CD4-positive, alpha-beta T cell treated with Interleukin-1 beta for 1 hour (primary cell): ENCODE measurements at regions not wholly inside any gene's neighbourhood (a gene's known extent, or its start where the extent isn't known, plus 50 kb on each side); places are given as distances from the start of the nearest gene placed in this dataset.
"Not testable (repeated sequence)": the region's sequence is repeated elsewhere in the genome, so short reads cannot be mapped to it uniquely, and the experiment has no call there.

Experiments used
- DNase-seq, 2 donors: peaks; one replicate each; pipeline ENCODE4 v3.0.0-alpha.2; 2020 to 2022

DNA sequence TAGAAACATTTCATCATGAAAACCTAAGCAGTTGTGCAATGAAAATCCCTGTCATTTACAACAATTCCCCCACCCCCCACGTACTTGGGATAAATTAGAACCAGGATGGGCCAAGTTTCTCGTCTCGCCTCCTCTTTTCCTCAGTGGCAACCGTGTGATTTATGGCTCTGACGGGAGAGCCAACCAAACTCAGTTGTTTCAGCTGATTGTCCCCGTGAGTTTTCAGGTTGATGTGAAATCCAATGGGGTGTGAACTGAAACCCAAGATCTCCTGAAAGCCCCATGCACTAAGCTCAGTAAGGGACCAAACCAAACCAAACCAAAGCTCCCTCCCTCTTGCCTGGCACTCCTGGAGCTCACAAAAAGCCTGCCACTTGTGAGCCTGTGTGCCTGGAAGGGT is 138.7 kb upstream of the SLC24A2 start:
- no peak for DNase-seq

DNA sequence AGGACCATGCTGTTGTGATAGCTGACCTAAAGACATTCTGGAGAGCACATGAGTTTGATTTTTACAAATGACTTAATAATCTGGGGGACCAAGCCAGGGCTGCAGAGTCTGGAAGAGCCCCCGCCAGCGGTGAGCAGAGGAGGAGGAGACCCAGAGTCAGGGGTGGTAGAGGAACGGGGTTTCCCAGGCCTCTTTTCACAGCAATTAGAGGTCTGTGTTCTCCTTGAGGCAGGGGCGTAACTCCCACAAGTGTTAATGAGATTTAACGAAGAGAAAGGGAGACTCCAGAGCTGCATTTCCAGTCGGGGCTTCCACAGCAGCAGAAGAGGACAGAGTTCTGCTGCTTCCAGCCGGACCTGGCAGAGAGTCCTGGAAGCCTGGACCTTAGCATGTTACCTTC is 137.9 kb upstream of the SLC24A2 start:
- no peak for DNase-seq

DNA sequence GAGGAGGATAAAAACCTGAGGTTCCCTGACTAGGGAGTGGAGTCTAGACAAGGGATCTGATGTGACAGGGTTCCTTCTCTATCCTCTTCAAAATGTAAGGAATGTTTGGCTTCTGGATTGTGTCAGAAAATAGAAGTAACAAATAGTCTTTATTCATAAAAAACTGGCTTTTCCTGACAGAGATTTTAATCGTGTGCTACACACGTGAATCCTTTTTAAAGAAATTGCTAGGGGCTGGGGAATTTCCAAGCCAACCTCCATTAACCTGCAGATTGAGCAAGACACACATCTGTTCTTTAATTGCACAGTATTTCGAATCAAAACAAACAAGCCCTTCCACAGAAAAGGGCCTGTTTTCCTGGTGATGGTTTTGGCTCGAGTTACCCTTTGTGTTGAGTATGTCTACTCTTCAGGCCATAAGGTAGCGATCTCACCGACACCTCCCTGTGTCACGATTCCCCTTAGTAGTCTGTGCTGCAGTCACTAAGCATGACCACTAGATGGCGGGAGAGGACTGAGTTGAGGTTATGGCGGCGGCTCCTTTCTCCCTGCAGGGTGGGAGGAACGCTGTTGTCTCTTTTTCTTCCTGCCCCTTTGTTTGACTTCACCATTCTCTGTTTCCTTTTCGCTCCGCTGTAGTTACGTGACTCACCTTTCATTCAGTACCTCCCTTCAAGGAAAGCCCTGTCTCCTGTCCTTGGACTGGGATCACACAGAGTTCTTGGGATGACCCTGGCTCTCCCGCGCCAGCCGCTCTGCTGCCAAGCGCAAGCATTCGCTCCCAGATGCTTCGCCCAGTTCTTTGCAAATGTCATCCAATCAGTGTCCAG is 137.1 kb upstream of the SLC24A2 start:
- DNase-seq: peak; percentile 77 to 83

DNA sequence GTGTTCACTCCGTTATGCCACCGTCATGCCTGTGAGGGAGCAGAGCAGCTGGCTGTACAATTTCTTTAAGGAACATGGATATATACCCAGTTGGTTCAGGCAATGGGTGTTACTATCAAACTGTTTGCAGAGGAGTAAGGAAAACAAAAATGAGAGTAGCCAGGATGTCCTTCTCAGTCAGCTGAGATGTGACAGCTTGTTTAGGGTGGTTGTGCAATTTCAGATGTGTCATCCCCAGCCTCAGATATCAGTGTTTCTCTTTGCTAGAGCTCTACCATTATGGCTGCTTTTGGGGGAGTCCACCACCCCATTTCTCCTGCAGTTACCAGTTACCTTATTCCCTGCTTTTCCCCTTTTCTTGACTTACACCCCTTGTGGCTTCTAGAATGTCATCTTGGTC is 135.2 kb upstream of the SLC24A2 start:
- no peak for DNase-seq

DNA sequence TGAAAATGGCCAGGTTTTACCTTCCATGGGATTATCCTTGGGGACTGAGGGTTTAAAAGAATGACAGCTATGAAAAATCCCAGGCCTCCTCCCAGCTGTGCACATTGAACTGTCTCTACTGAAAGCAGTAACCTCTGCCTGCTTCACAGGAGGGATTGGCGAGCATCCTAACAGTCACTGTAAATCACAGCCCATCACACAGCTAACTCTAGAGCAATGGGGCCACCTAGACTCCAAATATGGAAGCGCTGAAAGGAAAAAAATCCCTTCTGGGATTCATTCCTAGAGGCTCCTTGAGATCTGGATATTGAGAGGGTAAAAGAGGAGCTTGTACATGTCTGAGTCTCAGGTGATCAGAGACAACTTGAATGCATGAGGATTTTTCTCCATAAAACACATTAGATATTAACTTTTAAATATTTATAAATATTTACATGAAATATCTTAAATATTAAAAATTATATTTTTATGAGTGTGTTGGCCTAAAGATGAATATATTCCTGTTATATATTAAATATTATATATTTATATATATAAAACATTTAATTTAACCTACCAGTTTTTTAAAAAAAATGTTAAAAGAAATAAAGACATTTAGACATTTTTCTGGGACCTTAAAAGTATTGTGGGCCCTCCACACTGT is 133.8 kb upstream of the SLC24A2 start:
- no peak for DNase-seq

DNA sequence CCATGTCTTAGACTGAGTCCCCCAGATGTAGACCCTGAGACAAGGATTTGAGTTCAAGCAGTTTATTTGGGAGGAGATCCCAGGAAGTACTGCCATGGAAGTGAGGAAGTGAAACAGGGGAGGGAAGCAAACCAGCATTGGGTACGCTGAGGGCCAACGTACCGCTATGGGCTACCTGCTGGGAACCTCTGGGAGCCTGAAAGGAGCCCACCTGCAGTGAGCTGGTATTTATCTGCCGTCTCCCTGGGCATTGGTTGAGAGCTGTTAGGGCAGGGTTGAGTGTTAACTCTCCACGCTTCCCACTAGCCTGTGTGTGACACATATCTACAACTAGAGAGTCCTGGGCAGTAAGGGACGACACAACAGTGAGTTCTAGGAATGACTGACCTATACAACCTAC is 131.6 kb upstream of the SLC24A2 start:
- no peak for DNase-seq

DNA sequence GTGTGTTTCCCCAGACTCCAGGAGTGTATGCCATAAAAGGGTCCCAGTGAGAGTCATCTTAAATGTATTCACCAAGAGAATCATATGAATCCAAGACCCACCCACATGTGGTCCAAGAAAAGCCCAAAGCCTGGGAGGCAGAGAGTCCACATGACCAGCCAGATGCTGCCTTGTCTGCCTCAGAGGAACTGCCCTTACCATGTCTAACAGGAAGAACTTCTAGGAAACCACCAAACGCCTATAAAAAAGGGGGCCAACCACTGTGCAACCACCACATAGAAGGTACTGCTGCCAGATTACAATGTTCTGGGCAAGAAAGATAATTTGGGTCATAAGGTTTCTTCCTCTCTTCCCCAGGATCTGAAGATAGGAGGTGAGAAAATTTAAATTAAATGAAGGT is 129.8 kb upstream of the SLC24A2 start:
- DNase-seq: no peak

DNA sequence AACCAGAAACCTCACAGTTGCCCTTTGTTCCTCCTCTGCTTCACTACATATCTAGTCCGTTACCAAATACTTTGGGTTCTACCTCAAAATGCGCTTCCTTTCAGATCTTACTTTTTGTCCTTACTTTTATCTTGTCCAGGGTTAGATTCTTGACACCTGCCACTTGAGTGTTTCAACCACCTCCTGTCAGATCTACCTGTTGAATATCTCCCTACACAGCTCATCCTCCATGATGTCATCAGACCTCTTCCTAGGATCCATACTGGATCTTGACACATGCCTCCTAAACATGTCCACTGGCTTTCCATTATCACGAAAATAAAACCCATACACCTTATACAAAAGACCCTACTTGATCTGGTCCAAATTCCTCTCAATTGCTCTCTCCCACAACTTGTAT is 125.2 kb upstream of the SLC24A2 start:
- DNase-seq: no peak

DNA sequence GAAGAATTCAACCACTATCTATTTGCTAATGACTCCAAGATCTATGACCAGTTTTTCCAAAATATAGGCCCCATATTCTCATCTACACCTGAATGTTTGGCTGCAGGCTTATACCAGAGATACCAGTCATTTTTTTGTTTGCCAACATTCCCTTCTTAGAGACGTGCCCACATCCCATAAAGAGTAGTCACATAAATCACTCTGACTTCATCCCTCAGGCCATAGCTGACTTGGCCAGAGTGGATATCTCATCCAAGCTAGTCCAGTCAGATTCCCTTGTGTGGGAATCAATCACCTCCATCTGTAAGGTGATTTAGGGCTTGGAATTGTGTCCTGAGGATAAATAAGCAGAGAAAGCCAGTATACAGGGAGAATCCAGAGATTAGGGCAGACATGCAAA is 124.3 kb upstream of the SLC24A2 start:
- no peak for DNase-seq

DNA sequence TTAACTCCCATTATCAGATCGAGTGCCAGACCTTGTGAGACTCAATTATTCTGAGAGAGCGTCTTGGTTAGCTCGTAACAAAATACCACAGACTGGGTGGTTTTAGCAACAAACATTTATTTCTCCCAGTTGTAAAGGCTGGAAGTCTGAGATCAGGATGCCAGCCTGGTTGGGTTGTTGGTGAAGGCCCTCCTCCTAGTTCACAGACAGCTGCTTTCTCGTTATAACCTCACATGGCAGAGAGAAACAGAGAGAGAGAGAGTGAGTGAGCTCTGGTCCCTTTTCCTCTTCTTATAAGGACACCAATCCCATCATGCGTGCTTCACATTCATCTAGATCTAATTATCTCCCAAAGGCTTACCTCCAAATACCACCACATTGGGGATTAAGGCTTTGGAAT is 114.2 kb upstream of the SLC24A2 start:
- no peak for DNase-seq

DNA sequence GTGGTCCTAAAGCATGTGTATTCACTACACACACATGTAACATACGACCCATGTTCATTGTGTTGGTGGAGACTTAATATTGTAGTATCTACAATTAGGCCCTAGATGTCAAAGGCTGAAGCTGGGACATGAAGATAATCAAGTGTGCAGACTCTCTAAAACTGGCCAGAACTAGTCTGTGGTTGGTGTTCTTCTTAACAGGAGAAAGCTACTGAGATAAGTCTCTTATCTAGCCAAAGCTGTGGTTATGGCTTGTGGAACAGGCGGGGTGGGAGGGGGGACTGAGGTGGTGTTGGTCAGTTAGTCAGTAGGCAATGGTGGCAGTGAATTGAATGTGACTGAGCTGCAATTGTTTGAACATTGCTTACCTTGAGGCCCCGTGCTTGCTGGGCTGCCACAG is 112.7 kb upstream of the SLC24A2 start:
- DNase-seq: no peak

DNA sequence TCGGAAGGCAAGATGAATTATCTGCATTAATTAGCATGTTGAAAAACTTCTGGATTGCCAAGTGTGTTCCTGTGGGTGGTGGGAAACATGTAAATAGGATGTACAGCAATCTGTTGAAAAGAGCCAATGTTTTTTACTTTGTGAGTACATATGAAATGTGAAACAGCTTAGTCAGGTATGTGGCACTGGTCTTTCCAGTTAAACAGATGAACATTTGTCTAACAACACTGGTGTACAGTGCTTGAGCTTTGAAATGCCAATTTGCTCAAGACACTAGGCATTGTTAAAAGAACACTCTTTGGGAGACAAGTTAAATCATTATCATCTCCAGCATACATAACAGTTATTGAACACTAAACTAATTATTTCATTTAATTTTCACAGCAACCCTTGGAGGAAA is 107.3 kb upstream of the SLC24A2 start:
- DNase-seq: no peak

DNA sequence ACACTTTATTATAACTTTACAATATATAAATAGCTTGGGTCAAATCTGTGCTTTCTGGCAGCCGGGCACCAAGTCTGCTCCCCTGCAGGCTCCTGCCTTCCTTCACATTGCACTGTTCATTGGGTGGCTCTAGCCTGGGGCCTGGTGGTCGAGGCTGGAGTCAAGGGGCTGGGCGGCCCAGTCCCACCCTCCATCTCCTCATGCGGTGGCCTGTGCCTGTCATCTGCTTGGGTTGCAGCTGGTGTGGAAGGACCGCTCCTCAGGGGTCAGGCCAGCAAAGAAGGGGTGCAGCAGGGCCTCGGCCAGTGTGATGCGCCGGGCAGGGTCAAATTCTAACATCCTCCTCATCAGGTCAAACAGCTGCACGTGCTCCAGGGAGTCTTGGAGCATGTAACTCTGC is 106.7 kb upstream of the SLC24A2 start:
- DNase-seq: not testable (repeated sequence)

DNA sequence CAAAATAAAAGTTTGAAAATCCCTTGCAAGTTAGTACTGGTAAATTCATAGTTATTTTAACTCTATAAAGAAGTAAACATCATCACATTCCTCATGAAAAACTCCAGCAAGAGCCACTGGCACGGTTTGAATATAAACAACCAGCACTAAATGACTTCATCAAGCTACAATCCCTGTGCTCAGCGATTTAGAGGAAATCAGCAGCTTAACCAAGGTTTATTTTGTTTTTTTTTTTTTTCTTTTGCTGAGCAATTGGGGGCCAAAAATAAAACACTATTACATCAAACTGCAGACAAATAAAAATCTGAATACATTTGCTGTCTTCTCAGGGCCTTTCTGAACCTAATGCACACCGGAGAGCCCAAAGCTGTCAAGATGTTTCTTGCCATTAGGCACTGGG is 106.2 kb upstream of the SLC24A2 start:
- no peak for DNase-seq

DNA sequence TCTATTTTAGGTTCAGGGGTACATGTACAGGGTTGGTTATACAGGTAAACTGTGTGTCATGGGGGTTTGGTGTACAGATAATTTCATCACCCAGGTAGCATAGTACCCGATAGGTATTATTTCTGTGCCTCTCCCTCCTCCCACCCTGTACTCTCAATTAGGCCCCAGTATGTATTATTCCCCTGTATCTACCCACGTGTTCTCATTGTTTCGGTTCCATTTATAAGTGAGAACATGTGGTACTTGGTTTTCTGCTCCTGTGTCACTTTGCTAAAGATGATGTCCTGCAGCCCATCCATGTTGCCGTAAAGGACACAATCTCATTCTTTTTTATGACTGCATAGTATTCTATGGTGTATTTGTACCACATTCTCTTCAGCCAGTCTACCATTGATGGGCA is 96.8 kb upstream of the SLC24A2 start:
- DNase-seq: no peak

DNA sequence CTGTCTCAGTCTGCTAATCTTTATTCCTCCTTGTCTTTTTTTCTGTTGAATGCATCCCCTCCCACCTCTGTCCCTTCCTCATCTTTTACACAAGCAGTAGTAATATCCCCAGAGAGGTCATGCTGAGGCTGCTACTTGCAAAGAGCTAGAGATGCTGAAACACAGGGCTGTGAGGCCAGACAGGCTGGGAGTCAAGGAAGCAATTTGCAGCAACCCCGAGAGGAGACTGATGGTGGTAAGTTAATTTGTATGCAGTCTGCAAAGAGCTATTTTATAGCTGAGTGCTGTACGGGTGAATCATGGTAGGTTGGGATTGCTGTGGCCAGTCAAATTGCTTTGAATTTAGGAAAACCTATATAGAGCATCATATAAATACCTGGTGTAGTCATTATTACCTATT is 90.2 kb upstream of the SLC24A2 start:
- DNase-seq: no peak

DNA sequence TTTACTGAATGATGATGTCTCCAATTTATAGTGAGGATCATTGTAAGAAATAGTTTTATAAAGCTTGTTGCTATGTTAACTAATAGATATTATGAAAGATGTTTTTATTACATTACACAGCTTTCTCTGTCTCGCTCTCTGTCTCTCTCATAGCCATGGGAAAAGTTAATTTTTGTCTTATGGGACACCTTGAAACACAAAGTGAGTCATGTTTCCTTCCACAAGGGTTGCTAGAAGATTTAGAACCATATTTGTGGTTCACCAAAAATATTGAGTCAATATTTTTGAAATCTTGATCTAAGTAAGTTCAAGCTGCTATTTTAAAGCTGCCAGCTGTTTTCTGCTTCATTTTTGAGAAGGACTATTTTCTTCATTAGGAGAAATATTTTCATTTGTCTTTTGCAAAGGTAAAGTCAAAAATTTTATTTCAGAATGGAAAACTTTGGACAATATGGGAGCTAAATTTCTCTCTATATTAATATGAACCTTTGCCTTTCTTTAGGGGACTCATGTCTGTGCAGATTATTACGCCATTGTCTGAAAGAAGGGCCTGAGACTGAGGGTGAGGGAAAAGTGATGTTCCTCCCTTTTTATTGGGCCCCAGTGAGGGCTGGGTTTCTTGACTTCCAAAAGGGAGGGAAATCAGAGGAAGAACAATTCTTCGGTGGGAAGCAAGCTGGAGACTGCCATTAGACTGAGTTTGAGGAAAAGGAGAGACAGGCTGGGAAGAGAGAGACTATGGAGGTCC is 87.9 kb upstream of the SLC24A2 start:
- DNase-seq: no peak

DNA sequence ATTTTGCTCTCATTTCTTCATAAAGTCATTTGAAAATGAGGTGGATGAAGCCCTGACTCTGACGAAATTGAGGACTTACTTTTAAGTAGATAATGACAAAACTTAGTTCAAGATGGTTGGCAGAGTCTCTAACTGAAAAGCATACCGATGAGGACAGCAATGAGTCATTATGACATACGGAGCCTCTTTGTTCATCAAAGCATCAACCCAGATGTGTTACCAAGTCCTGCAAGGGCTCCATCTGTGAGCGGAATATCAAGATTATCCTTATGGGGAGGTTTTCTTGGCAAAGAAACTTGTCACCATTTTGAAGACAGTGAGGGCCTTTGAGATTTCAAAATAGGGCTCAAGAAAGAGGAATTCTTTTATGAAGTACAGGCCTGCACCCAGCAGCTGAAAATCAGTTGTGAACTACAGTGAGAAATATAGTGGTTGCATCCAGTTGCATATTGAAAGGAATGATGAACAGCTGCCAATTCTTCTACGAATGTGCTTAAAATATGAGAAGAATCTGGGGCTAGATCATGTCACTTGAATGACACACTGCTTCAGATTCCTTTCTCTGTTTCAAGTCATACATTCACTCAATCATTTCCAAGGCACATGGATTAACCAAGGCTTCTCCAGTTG is 86.6 kb upstream of the SLC24A2 start:
- DNase-seq: no peak

DNA sequence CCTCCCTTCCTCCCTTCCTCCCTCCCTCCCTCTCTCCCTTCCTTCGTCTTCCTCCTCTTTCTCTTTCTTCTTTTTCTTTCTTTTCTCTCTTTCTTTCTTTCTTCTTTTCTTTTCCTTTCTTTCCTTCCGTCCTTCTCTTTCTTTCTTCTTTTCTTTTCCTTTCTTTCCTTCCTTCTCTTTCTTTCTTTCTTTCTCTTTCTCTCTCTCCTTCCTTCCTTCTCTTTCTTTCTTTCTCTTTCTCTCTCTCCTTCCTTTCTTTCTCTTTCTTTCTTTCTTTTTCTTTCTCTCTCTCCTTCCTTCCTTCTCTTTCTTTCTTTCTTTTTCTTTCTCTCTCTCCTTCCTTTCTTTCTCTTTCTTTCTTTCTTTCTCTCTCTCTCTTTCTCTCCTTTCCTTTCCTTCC is 84.4 kb upstream of the SLC24A2 start:
- not testable (repeated sequence) for DNase-seq

DNA sequence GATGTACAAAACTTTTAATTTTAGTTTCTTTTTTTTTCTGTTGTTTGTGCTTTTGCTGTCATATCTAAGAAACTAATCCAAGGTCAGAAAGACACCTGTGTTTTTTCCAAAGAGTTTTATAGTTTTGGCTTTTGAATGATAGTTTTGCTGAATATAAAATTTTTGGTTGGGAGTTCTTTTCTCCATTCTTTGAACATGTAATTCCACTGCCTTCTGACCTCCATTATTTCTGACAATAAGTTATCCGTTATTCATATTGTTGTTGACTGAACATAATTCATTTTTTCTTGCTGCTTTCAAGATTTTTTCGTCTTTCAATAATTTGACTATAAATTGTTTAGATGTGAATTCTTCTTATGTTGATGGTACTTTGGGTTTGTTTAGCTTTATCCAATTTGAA is 82.2 kb upstream of the SLC24A2 start:
- no peak for DNase-seq

DNA sequence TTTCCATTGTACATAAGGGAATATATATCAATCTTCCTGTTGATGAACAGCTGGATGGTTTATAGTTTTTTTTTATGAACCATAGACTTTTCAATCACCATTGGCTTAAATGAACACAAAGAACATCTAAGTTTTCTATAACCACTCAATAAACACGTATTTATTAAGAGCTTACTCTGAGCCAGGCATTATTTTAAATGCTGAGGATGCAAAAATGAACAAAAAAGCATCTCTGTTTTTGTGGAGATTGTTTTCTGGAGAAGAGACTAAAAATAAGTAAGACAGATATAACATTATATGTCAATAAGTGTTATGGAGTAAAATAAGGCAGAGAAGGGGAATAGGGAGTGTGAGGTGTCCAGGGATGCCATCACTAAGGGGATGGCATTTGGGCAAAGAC is 52.1 kb upstream of the SLC24A2 start:
- no peak for DNase-seq
